ENCODE measurements at regions not wholly inside any gene's neighbourhood (a gene's known extent, or its start where the extent isn't known, plus 50 kb on each side); places are given as distances from the start of the nearest gene placed in this dataset.

GRCh38 chr1:193619911-193620310, 433.5 kb upstream of the B3GALT2 start:
- TF ChIP-seq SPI1 (IDR thresholded peaks at IDR 0.05; ENCODE audit: low read depth, low read length) (no peak), POU2F2 (IDR thresholded peaks at IDR 0.05; ENCODE audit: low read depth, low read length) (no peak), POLR2AphosphoS5 (IDR thresholded peaks at IDR 0.05; ENCODE audit: low read depth, low read length) (no peak), PAX5 (IDR thresholded peaks at IDR 0.05; ENCODE audit: insufficient read depth, low read length, severe bottlenecking) (no peak), POLR2A (IDR thresholded peaks at IDR 0.05; ENCODE audit: low read depth, low read length) (no peak), TAF1 (IDR thresholded peaks at IDR 0.05; ENCODE audit: low read depth, low read length) (no peak)
- FAIRE-seq (no peak), DNase-seq (ENCODE audit: insufficient read length, low spot score) (no peak)

GRCh38 chr1:193614817-193615216, 428.4 kb upstream of the B3GALT2 start:
- no peak for TF ChIP-seq PAX5 (IDR thresholded peaks at IDR 0.05; ENCODE audit: insufficient read depth, low read length, severe bottlenecking)
- no peak for TF ChIP-seq POLR2AphosphoS5 (IDR thresholded peaks at IDR 0.05; ENCODE audit: low read depth, low read length)
- peak; percentile 65 for TF ChIP-seq SPI1 (IDR thresholded peaks at IDR 0.05; ENCODE audit: low read depth, low read length)
- no peak for TF ChIP-seq POU2F2 (IDR thresholded peaks at IDR 0.05; ENCODE audit: low read depth, low read length)
- no peak for TF ChIP-seq TAF1 (IDR thresholded peaks at IDR 0.05; ENCODE audit: low read depth, low read length)
- TF ChIP-seq POLR2A (IDR thresholded peaks at IDR 0.05; ENCODE audit: low read depth, low read length) = no peak
- peak; percentile 75 for FAIRE-seq
- DNase-seq (ENCODE audit: insufficient read length, low spot score) = no peak

GRCh38 chr1:193614275-193614674, 427.9 kb upstream of the B3GALT2 start:
- DNase-seq (ENCODE audit: insufficient read length, low spot score) (no peak), FAIRE-seq (no peak)
- no peak for TF ChIP-seq SPI1 (IDR thresholded peaks at IDR 0.05; ENCODE audit: low read depth, low read length)
- TF ChIP-seq POLR2AphosphoS5 (IDR thresholded peaks at IDR 0.05; ENCODE audit: low read depth, low read length) = no peak
- no peak for TF ChIP-seq POLR2A (IDR thresholded peaks at IDR 0.05; ENCODE audit: low read depth, low read length)
- TF ChIP-seq PAX5 (IDR thresholded peaks at IDR 0.05; ENCODE audit: insufficient read depth, low read length, severe bottlenecking) = no peak
- no peak for TF ChIP-seq POU2F2 (IDR thresholded peaks at IDR 0.05; ENCODE audit: low read depth, low read length)
- TF ChIP-seq TAF1 (IDR thresholded peaks at IDR 0.05; ENCODE audit: low read depth, low read length) = no peak

- FAIRE-seq (no peak), DNase-seq (ENCODE audit: insufficient read length, low spot score) (no peak)
- TF ChIP-seq SPI1 (IDR thresholded peaks at IDR 0.05; ENCODE audit: low read depth, low read length) = no peak
- TF ChIP-seq TAF1 (IDR thresholded peaks at IDR 0.05; ENCODE audit: low read depth, low read length) = no peak
- no peak for TF ChIP-seq POLR2A (IDR thresholded peaks at IDR 0.05; ENCODE audit: low read depth, low read length)
- TF ChIP-seq PAX5 (IDR thresholded peaks at IDR 0.05; ENCODE audit: insufficient read depth, low read length, severe bottlenecking) = no peak
- TF ChIP-seq POU2F2 (IDR thresholded peaks at IDR 0.05; ENCODE audit: low read depth, low read length) = no peak
- TF ChIP-seq POLR2AphosphoS5 (IDR thresholded peaks at IDR 0.05; ENCODE audit: low read depth, low read length) = no peak
Observed at GRCh38 chr1:193613041-193613440, 426.6 kb upstream of the B3GALT2 start.

GRCh38 chr1:193609592-193609991, 423.2 kb upstream of the B3GALT2 start:
- FAIRE-seq = no peak
- TF ChIP-seq TAF1 (IDR thresholded peaks at IDR 0.05; ENCODE audit: low read depth, low read length) = no peak
- no peak for TF ChIP-seq PAX5 (IDR thresholded peaks at IDR 0.05; ENCODE audit: insufficient read depth, low read length, severe bottlenecking)
- TF ChIP-seq POU2F2 (IDR thresholded peaks at IDR 0.05; ENCODE audit: low read depth, low read length) = no peak
- TF ChIP-seq POLR2AphosphoS5 (IDR thresholded peaks at IDR 0.05; ENCODE audit: low read depth, low read length) = no peak
- no peak for TF ChIP-seq POLR2A (IDR thresholded peaks at IDR 0.05; ENCODE audit: low read depth, low read length)
- TF ChIP-seq SPI1 (IDR thresholded peaks at IDR 0.05; ENCODE audit: low read depth, low read length) = no peak
- no peak for DNase-seq (ENCODE audit: insufficient read length, low spot score)

GRCh38 chr1:193607787-193608186, 421.4 kb upstream of the B3GALT2 start:
- DNase-seq (ENCODE audit: insufficient read length, low spot score) (no peak), FAIRE-seq (no peak)
- TF ChIP-seq POLR2AphosphoS5 (IDR thresholded peaks at IDR 0.05; ENCODE audit: low read depth, low read length) (no peak), SPI1 (IDR thresholded peaks at IDR 0.05; ENCODE audit: low read depth, low read length) (no peak), PAX5 (IDR thresholded peaks at IDR 0.05; ENCODE audit: insufficient read depth, low read length, severe bottlenecking) (no peak), TAF1 (IDR thresholded peaks at IDR 0.05; ENCODE audit: low read depth, low read length) (no peak), POLR2A (IDR thresholded peaks at IDR 0.05; ENCODE audit: low read depth, low read length) (no peak), POU2F2 (IDR thresholded peaks at IDR 0.05; ENCODE audit: low read depth, low read length) (no peak)

GRCh38 chr1:193606035-193606434, 419.6 kb upstream of the B3GALT2 start:
- TF ChIP-seq TAF1 (IDR thresholded peaks at IDR 0.05; ENCODE audit: low read depth, low read length) (no peak), POLR2AphosphoS5 (IDR thresholded peaks at IDR 0.05; ENCODE audit: low read depth, low read length) (no peak), SPI1 (IDR thresholded peaks at IDR 0.05; ENCODE audit: low read depth, low read length) (no peak), POLR2A (IDR thresholded peaks at IDR 0.05; ENCODE audit: low read depth, low read length) (no peak), PAX5 (IDR thresholded peaks at IDR 0.05; ENCODE audit: insufficient read depth, low read length, severe bottlenecking) (no peak)
- DNase-seq (ENCODE audit: insufficient read length, low spot score) (no peak), FAIRE-seq (no peak)

GRCh38 chr1:193602705-193603104, 416.3 kb upstream of the B3GALT2 start:
- FAIRE-seq = no peak
- DNase-seq (ENCODE audit: insufficient read length, low spot score) = no peak
- TF ChIP-seq PAX5 (IDR thresholded peaks at IDR 0.05; ENCODE audit: insufficient read depth, low read length, severe bottlenecking) = no peak

GRCh38 chr1:193593147-193593885, 406.9 kb upstream of the B3GALT2 start:
- TF ChIP-seq TAF1 (IDR thresholded peaks at IDR 0.05; ENCODE audit: low read depth, low read length) = no peak
- no peak for TF ChIP-seq PAX5 (IDR thresholded peaks at IDR 0.05; ENCODE audit: insufficient read depth, low read length, severe bottlenecking)
- no peak for TF ChIP-seq POU2F2 (IDR thresholded peaks at IDR 0.05; ENCODE audit: low read depth, low read length)
- TF ChIP-seq POLR2AphosphoS5 (IDR thresholded peaks at IDR 0.05; ENCODE audit: low read depth, low read length) = no peak
- no peak for TF ChIP-seq SPI1 (IDR thresholded peaks at IDR 0.05; ENCODE audit: low read depth, low read length)
- no peak for TF ChIP-seq POLR2A (IDR thresholded peaks at IDR 0.05; ENCODE audit: low read depth, low read length)
- FAIRE-seq (no peak), DNase-seq (ENCODE audit: insufficient read length, low spot score) (no peak)

GRCh38 chr1:193592317-193592716, 405.9 kb upstream of the B3GALT2 start:
- DNase-seq (ENCODE audit: insufficient read length, low spot score) (no peak), FAIRE-seq (no peak)
- TF ChIP-seq POU2F2 (IDR thresholded peaks at IDR 0.05; ENCODE audit: low read depth, low read length) (no peak), PAX5 (IDR thresholded peaks at IDR 0.05; ENCODE audit: insufficient read depth, low read length, severe bottlenecking) (no peak), SPI1 (IDR thresholded peaks at IDR 0.05; ENCODE audit: low read depth, low read length) (no peak), POLR2AphosphoS5 (IDR thresholded peaks at IDR 0.05; ENCODE audit: low read depth, low read length) (no peak)
